HCT116 (cell line): ENCODE measurements at regions not wholly inside any gene's neighbourhood (a gene's known extent, or its start where the extent isn't known, plus 50 kb on each side); places are given as distances from the start of the nearest gene placed in this dataset.

ENCODE experiments used
- CTCF ChIP-seq, 3 experiments: fragments of 200-600 bp in 1 of 3; sonication (generic) in 1 of 3; IDR thresholded peaks in 2 of 3; conservative IDR thresholded peaks in 1 of 3; 2 replicates each; pipeline ENCODE4 v1.5.1; 2012 to 2017; ENCODE audit warnings: low read depth in 2 of 3, low read length in 2 of 3, antibody characterized with exemption in 1 of 3, borderline replicate concordance in 1 of 3, control low read depth in 1 of 3, mild to moderate bottlenecking in 1 of 3, mixed read lengths in 1 of 3, mixed run types in 1 of 3, moderate library complexity in 1 of 3; ENCODE audit not compliant: insufficient read depth in 1 of 3
- EZH2 ChIP-seq: fragments of 200-600 bp; sonication (generic); IDR thresholded peaks from 2 replicates; pipeline ENCODE4 v1.6.1; 2017; ENCODE audit warnings: antibody characterized with exemption, mixed run types
- FOSL1 ChIP-seq: IDR thresholded peaks from 2 replicates; pipeline ENCODE4 v1.6.1; 2012; ENCODE audit warnings: low read depth
- POLR2AphosphoS5 ChIP-seq: IDR thresholded peaks from 2 replicates; pipeline ENCODE4 v1.6.1; 2011; ENCODE audit warnings: mild to moderate bottlenecking, low read depth, low read length, moderate library complexity

GRCh38 chr13:109973279-109973678, 186.9 kb upstream of the IRS2 start:
- TF ChIP-seq CTCF (IDR thresholded peaks at IDR 0.05 in 2 of 3, conservative IDR thresholded peaks at IDR 0.05 in 1 of 3; ENCODE audit: borderline replicate concordance in 1 of 3, insufficient read depth in 1 of 3, low read depth in 2 of 3, low read length in 2 of 3) (no peak), POLR2AphosphoS5 (no peak), FOSL1 (no peak), EZH2 (no peak)
